ENCODE measurements at regions not wholly inside any gene's neighbourhood (a gene's known extent, or its start where the extent isn't known, plus 50 kb on each side); places are given as distances from the start of the nearest gene placed in this dataset.

DNA sequence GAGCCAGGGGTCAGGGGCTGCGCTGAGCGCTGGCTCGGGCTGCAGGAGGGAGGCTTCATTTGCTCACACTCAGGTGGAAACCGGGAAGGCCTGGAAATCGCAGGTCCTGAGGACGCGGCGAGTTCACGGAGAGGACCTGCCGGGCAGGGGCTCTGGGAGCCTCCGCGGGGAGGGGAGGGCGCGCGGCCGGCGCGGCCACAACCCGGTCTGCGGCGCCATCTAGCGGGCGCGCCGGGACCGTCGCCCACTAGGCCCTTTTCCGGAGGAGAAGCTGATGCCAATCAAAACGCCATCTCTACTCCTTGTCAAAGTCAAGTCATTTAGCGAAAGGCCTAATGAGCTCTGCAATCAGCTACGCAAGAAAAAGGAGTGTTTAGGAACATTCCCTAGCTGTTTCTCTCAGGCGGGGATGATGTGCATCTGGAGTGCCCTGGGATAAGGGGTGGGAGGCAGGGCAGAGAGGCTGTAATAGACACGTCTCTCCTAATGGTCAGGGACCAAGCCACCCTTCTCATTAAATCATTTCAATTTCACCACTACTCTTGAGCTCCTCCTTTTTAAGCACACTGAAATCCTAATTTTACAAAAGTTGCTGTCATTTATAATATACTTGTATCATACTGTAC is 885.8 kb upstream of the TMEM132C start:
- DNase-seq (peak; percentile 43), ATAC-seq (ENCODE audit: poor library complexity) (peak; percentile 73)
- intact Hi-C loops (cut with DNase I), result loop anchor here (5.0 kb wide), 1 partner anchor 274 kb away; no protein-coding TSS in a partner anchor

DNA sequence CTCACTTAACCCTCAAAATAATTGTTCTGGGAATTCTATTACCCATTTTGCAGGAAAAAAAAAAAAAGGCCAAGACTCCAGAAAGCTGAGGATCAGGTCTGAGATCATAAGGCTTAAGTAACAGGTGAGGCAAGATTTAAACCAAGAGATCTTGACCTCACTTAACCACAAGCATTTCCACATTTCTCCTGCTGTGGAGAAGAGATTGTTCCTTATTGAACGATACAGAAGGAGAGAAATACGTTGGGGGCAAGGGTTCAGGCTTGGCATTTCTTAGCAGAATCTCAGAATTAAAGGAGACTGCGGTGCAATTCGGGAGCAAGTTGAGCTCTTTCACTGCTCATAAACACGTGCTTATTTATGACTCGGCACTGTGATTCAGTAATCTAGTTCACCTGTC is 885.3 kb upstream of the TMEM132C start:
- ATAC-seq (ENCODE audit: poor library complexity) (no peak), DNase-seq (no peak)
- intact Hi-C loops (cut with DNase I), result loop anchor here (5.0 kb wide), 1 partner anchor 274 kb away; no protein-coding TSS in a partner anchor

DNA sequence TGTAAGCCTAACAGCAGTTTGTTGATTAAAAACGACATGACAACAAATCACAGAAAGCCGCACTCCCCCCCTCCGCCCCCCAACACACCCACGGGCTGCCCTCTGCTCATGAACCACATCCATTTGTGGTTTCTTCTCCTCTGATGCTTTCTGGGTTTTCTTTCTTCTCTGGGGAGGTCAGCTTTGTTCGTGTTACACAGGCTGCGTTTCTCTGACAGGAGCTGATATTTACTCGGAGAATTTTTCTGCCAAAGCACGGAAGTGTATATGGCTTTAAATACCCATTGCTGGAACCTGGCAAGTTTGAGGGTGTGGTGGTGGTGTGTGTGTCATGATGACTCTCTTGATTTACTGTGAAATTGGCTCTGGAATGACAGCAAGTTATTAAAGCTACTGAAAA is 883.7 kb upstream of the TMEM132C start:
- DNase-seq (no peak), ATAC-seq (ENCODE audit: poor library complexity) (no peak)
- intact Hi-C loops (cut with DNase I), result loop anchor here (5.0 kb wide), 1 partner anchor 276 kb away; no protein-coding TSS in a partner anchor

DNA sequence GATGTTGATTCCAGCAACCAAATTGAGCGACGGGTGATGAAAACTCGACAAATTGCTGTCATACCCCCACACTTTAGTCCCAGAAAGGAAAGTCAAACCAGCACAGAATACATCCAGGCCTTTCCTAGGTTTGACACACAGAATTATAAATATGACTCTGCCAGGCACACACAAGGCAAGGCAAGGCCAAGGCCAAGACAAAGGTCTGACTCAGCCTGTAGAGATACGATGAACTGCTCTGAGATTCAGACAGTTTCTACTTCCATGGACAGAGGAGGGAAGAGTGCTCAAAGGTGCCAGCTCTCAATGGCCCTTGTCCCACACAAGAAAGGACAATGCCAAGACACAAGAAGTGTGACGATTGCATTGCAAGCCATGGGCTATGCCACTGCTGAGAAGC is 880.2 kb upstream of the TMEM132C start:
- DNase-seq, result no peak
- intact Hi-C loops (cut with DNase I), result no loop called here

DNA sequence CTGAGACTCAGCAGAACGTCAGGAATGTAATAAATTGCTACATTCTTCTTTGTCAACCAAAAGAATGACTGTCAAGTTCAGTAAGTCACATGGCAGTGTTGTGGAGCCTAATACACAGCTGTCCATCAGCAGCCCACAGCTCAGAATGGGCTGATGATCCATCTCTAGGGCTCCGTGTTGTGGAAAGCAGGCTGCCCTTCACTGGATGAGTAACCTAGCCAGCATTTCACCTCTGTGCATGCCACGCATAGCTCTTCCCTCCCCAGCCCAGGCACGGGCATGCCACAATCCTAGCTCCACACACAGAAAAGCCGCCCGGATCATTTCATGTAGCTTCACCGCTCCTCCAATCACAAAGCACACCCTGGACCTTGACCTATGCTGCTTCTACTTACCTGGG is 878.0 kb upstream of the TMEM132C start:
- ATAC-seq (ENCODE audit: poor library complexity) (no peak), DNase-seq (no peak)
- intact Hi-C loops (cut with DNase I), result no loop called here

More for the DNA sequence above, 880.2 kb upstream of the TMEM132C start:
- no peak for ATAC-seq (ENCODE audit: poor library complexity)

DNA sequence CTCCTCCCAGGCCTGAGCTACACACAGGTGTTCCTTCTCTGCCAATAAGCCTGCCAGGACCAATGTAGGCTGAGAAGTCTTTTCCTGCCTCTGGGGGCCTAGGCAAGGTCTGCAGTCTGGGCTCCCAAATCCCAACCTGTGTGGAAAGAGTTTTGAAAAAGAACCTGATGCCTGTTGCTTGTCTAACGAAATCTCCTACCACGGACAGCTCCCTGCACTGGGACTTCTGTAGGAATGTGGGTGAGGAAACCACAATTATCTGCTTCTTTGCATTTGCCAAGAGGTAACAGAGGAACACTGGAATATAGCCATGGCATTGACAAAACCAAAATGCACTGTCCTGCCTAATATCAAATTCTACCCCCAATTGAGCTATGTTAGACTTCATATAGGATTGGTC is 877.0 kb upstream of the TMEM132C start:
- ATAC-seq (ENCODE audit: poor library complexity) (no peak), DNase-seq (no peak)
- intact Hi-C loops (cut with DNase I), result no loop called here

DNA sequence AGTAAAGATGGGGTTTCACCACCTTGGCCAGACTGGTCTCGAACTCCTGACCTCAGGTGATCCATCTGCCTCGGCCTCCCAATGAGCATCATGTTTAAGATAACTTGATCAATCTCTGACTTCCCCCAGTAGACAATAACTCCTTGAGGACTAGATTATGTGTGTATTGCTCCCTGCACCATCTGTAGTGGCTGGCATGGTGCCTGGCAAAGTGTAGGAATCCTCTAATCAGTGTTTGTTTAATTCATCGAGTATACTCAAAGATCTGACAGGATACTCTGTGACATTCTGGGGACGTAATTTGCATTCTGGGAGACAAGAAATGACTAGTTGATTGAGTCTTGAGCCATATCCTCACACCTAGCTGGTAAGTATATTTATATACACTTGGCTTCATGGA is 873.5 kb upstream of the TMEM132C start:
- intact Hi-C loops (cut with DNase I), result no loop called here
- no peak for DNase-seq
- no peak for ATAC-seq (ENCODE audit: poor library complexity)

DNA sequence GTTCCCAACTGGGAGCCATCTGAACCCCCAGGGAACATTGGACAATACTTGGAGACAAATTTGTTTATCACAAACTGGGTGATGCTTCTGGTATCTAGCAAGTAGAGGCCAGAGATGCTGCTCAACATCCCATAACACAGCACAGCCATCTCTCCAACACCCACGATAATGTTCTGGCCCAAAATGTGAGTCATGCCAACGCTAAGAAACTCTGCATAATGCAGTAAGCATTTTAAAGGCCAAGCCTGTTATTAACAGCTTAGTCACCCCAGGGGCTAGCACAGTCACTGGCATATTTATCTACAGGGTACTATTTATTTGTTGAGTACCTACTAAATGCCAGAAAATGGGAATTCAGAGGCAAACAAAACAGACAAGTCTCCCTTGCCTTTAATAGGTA is 873.1 kb upstream of the TMEM132C start:
- no peak for DNase-seq
- intact Hi-C loops (cut with DNase I), result no loop called here
- no peak for ATAC-seq (ENCODE audit: poor library complexity)

DNA sequence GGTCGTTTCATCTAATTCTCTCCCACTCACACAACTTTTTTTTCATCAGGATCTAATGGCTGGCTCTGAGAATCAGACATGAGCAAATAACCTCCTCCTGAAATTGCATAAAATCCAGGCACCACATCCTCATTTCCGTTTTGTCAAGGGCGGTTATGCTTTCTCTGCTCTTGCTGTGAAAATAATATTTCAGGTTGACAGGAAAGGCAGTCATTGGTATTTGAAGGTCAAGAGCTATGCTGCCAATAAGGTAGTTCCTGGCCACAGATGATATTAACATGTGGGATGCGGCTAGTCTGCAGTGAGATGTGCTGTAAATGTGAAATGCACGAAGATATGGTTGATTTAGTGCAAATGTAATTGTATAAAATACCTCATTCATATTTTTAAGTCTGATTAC is 870.2 kb upstream of the TMEM132C start:
- ATAC-seq (ENCODE audit: poor library complexity) (no peak), DNase-seq (no peak)
- intact Hi-C loops (cut with DNase I), result no loop called here

DNA sequence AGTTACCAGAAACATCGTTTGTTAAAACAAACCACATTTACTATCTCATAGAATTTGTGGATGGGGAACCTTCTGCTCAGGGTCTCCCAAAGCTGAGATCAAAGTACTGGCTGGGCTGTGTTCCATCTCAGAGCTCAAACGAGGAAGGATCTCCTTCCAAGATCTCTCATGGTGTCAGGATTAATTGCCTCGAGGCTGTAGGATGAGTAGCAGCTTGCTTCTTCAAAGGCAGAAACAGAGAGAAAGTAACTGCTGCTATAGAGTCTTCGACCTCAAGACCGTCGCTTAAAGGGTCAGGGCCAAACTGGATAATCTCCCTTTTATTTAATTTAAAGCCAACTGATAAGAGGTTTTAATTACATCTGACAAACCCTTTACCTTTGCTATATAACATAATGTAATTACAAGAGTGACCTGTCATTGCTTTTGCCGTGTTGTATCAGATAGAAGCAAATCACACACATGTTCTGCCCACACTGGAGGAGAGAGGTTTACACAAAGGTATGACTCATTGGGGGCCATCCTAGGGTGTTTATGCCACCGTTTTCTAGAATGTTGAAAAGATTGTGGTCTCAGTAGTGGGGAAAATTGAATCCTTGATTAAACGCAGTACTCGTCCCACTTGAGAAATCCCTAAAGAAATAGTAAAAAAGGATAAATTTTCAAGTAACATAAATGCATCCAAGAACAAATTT is 868.8 kb upstream of the TMEM132C start:
- DNase-seq, result no peak
- no peak for ATAC-seq (ENCODE audit: poor library complexity)
- intact Hi-C loops (cut with DNase I), result no loop called here

DNA sequence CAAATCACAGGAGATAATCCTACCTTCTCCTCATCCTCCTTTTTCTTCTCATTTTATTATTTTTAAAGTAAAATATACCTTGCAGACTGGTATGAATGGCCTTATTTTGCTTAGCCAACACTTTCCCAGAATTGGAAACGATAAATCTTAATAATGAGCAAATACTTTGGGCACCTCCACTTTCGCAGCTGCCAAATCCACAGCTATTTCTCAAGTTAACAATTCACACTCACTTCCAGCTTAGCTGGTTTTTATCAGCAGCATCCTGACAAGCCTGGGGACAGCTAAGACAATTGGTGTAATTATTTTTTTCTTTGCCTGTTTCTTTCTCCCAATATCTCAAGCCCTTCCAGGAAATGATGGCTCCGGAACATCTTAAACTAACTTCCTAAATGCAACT is 867.5 kb upstream of the TMEM132C start:
- intact Hi-C loops (cut with DNase I), result no loop called here
- ATAC-seq (ENCODE audit: poor library complexity) (no peak), DNase-seq (no peak)

DNA sequence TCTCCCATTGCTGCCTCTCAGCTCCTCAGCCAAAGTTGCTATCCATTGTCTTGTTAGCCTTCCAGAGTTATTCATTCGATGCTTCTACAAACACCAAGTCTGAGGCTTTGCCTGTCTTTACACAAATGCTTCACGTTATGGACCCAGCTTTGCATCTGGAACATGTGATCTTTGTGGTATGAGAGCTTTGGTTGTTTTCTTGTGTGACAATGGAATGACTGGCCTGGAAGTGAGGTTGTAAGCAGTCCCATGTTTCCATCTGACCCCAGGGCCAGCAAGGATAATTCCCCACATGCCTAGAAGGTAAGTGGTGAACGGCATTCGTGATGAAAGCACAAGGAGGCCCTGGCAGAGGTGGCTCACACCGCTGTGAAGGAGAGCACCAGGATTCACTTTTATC is 866.7 kb upstream of the TMEM132C start:
- DNase-seq, result no peak
- intact Hi-C loops (cut with DNase I), result no loop called here
- ATAC-seq (ENCODE audit: poor library complexity), result no peak

DNA sequence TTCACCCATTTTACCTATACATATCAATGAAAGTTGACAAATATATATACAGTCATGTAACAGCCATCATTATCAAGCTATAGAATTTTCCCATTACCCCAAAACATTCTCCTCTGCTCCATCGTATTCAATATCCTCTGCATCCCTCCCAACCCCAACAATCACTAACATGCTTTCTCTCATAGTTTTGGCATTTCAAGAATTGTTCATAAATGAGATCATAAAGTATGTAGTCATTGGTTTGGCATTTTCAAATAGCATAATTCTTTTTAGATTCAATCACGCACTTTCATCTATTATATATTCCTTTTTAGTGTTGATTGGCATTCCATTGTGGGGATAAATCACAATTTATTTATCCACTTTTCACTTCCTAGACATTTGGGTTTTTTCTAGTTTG is 866.0 kb upstream of the TMEM132C start:
- ATAC-seq (ENCODE audit: poor library complexity) (no peak), DNase-seq (no peak)
- intact Hi-C loops (cut with DNase I), result no loop called here

DNA sequence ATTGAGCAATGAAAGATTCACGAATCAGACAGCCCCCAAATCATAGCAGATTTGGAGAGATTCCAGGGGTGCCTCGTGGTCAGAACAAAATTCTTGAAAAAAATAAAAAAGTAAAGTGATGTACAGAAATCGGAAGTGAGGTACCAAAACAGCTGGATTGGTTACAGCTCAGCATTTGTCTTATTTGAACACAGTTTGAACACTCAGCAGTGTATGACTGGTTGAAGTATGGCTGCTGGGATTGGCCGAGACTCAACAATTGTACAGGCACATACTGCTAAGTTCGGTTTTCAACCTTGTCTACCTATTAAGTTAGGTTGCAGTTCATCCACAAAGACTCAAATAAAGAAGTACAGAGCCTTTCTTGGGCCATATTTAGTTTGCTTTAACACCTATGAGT is 865.4 kb upstream of the TMEM132C start:
- intact Hi-C loops (cut with DNase I), result no loop called here
- no peak for ATAC-seq (ENCODE audit: poor library complexity)
- DNase-seq, result no peak

DNA sequence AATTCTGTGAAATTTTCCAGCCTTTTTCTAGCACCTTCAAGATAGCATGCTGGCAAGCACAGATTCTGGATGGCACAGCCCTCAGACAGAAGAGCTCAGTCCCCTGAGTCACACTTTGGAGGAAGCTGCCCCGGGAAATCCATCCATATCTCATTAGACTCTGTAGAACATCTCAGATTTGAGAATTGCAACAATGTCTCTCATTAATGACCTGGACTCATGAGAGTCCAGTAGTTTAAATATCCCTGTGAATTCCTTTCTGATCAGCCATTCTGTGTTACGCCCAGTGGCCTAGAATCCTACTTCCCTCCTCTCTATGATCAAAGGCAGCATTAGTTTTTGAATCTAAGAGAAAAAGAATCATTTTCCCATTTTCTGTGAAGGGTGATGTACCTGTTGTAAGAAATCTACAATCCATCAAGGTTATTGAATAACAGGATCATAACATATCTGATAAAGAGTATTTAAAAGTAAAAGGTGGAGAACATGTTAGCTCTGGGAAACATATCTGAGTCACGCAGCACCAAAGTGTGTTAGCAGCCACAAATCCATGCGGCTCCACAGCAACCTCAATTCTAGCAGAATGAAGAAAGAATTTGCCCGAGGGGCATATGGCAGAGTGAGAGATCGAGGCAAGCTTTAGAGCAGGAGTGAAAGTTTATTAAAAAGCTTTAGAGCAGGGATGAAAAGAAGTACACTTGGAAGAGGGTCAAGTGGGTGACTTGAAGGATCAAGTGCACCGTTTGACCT is 855.6 kb upstream of the TMEM132C start:
- intact Hi-C loops (cut with DNase I), result no loop called here
- DNase-seq (no peak), ATAC-seq (ENCODE audit: poor library complexity) (no peak)

DNA sequence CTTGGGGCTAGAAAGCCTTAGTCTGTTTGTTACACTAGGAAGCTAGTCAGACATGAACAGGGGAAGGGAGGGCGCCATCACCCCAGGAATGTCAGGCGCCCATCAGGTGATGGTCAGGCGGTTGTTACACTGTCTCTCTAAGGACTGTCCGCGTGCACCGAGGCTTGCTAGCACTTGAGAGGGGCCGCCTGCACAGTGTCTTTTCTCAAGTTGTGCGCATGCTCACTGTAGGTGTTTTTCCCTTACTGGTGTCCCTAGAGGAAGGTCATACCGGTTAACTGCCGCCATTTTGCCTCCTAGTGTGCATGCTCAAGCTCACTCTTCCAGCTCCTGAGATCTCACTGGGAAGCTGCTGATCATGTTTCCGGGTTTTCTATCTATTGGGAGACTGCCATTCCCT is 855.0 kb upstream of the TMEM132C start:
- DNase-seq (no peak), ATAC-seq (ENCODE audit: poor library complexity) (no peak)
- intact Hi-C loops (cut with DNase I), result no loop called here

DNA sequence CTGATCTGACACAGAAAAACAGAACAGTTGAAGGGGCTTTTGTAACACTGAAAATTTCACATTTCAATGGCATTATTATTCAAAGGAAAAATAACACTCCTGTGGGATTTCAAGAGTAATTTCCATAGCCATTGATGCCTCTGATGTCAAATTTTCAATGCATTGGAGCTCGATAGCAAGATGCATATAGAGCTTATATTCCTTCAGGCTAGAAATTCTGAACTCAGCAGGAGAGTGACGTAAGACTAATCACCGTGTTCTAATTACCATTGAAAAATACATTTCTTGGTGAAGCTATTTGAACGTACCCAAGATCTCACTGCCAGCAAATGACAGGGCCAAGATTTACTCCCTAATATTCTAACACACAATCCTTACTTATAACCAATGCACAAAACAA is 854.1 kb upstream of the TMEM132C start:
- intact Hi-C loops (cut with DNase I), result no loop called here
- ATAC-seq (ENCODE audit: poor library complexity), result no peak
- DNase-seq, result no peak

DNA sequence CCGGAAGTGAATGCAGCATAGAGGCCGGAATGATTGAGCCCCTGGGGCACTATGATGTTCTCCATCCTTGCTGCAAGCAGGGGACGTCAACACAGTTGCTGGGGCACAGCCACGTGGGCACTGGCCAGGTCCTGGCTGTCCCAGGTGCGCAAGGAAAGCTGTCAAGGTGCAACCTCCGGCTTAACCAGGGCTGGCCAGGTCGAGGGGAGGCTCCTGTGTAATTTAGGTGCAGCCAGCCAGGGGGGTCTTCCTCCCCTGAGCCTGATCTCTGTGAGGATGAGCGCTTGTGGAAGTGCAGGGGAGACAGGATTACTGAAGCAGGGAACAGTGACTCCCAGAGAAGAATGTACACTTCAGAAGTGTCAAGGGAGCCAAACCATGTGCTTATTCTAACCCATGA is 852.8 kb upstream of the TMEM132C start:
- ATAC-seq (ENCODE audit: poor library complexity) (no peak), DNase-seq (no peak)
- intact Hi-C loops (cut with DNase I), result no loop called here

DNA sequence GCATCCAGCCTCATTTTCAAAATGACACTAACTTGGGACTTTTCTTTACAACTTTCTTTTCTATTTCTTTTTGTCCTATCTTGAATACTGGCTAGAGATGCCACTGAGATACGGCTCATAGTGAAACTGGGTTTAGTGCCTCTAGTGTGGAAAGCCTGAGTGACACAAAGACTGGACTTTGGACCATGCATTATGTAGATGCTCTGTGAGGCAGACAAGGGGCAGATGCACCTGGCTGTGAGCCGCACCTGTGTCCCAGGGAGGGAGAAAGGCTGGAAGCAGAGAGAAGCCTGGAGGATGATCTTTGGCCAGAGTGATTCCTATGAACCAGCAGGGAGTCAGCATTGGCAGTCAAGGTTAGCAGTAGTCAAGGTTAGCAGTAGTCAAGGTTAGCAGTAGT is 852.3 kb upstream of the TMEM132C start:
- DNase-seq (no peak), ATAC-seq (ENCODE audit: poor library complexity) (no peak)
- intact Hi-C loops (cut with DNase I), result no loop called here

DNA sequence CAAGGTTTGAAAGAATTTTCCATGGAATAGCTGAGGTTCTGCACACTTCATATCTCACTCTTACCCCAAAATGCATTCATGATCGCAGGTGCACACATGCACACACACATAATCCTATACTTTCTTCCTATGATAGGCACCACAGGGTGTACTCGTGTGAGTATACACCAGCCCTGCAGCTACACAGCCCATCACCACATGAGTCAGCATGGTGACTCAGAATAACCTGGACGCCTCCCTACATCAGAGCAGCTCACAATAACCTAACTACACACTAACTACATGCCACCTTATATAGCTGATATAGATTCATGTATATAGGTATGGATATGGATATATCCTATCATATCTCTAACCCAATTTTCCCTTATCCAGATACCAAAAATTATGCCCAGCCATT is 850.2 kb upstream of the TMEM132C start:
- no peak for DNase-seq
- intact Hi-C loops (cut with DNase I), result no loop called here
- ATAC-seq (ENCODE audit: poor library complexity), result no peak

Measured in Right ventricle myocardium superior (tissue), 1 donor.